ENCODE measurements at regions not wholly inside any gene's neighbourhood (a gene's known extent, or its start where the extent isn't known, plus 50 kb on each side); places are given as distances from the start of the nearest gene placed in this dataset.

- no peak overlapping the region for H3K4me3 ChIP-seq (ENCODE audit: low read depth, low read length)
- TF ChIP-seq CTCF (IDR thresholded peaks at IDR 0.05; ENCODE audit: low read depth, low read length, missing control alignments), result no peak
- no peak for DNase-seq
- in situ Hi-C loops (cut with HindIII; ENCODE audit: low pct_ligation_motif_present, low sequenced_read_pairs), result no loop called here
- H3K36me3 ChIP-seq (replicated peaks), result no peaks in the 10 kb centered on the region
- H3K27ac ChIP-seq, result no peak overlapping the region
- H3K27me3 ChIP-seq (replicated peaks), result no peaks in the 10 kb centered on the region
Measured at GRCh38 chr6:92762443-92763273, 656.7 kb downstream of the EPHA7 start.

- Histone ChIP-seq H3K27ac (no peak overlapping the region), H3K36me3 (replicated peaks) (no peaks in the 10 kb centered on the region), H3K4me3 (ENCODE audit: low read depth, low read length) (no peak overlapping the region), H3K27me3 (replicated peaks) (no peaks in the 10 kb centered on the region)
- in situ Hi-C loops (cut with HindIII; ENCODE audit: low pct_ligation_motif_present, low sequenced_read_pairs), result no loop called here
- TF ChIP-seq CTCF (IDR thresholded peaks at IDR 0.05; ENCODE audit: low read depth, low read length, missing control alignments), result no peak
- no peak for DNase-seq
Measured at GRCh38 chr6:92759178-92759577, 660.2 kb downstream of the EPHA7 start.

- no peaks in the 10 kb centered on the region for H3K27me3 ChIP-seq (replicated peaks)
- H3K36me3 ChIP-seq (replicated peaks), result no peaks in the 10 kb centered on the region
- TF ChIP-seq CTCF (IDR thresholded peaks at IDR 0.05; ENCODE audit: low read depth, low read length, missing control alignments), result no peak
- no peak overlapping the region for H3K4me3 ChIP-seq (ENCODE audit: low read depth, low read length)
- DNase-seq, result no peak
- no peak overlapping the region for H3K27ac ChIP-seq
- in situ Hi-C loops (cut with HindIII; ENCODE audit: low pct_ligation_motif_present, low sequenced_read_pairs), result no loop called here
Measured at GRCh38 chr6:92757925-92758324, 661.4 kb downstream of the EPHA7 start.

GRCh38 chr6:92756912-92757311 is 662.4 kb downstream of the EPHA7 start:
- H3K27me3 ChIP-seq (replicated peaks), result no peaks in the 10 kb centered on the region
- H3K4me3 ChIP-seq (ENCODE audit: low read depth, low read length), result no peak overlapping the region
- TF ChIP-seq CTCF (IDR thresholded peaks at IDR 0.05; ENCODE audit: low read depth, low read length, missing control alignments), result no peak
- in situ Hi-C loops (cut with HindIII; ENCODE audit: low pct_ligation_motif_present, low sequenced_read_pairs), result no loop called here
- H3K27ac ChIP-seq, result no peak overlapping the region
- no peak for DNase-seq
- H3K36me3 ChIP-seq (replicated peaks), result no peaks in the 10 kb centered on the region

GRCh38 chr6:92753956-92754355 is 665.4 kb downstream of the EPHA7 start:
- no peak overlapping the region for H3K27ac ChIP-seq
- in situ Hi-C loops (cut with HindIII; ENCODE audit: low pct_ligation_motif_present, low sequenced_read_pairs), result no loop called here
- TF ChIP-seq CTCF (IDR thresholded peaks at IDR 0.05; ENCODE audit: low read depth, low read length, missing control alignments), result no peak
- no peak for DNase-seq
- H3K27me3 ChIP-seq (replicated peaks), result no peaks in the 10 kb centered on the region
- H3K36me3 ChIP-seq (replicated peaks), result no peaks in the 10 kb centered on the region
- H3K4me3 ChIP-seq (ENCODE audit: low read depth, low read length), result no peak overlapping the region

GRCh38 chr6:92752114-92752513 is 667.2 kb downstream of the EPHA7 start:
- in situ Hi-C loops (cut with HindIII; ENCODE audit: low pct_ligation_motif_present, low sequenced_read_pairs), result no loop called here
- TF ChIP-seq CTCF (IDR thresholded peaks at IDR 0.05; ENCODE audit: low read depth, low read length, missing control alignments), result no peak

More at GRCh38 chr6:92752114-92752513, 667.2 kb downstream of the EPHA7 start:
- H3K27ac ChIP-seq, result no peak overlapping the region
- no peaks in the 10 kb centered on the region for H3K27me3 ChIP-seq (replicated peaks)
- no peak overlapping the region for H3K4me3 ChIP-seq (ENCODE audit: low read depth, low read length)
- no peak for DNase-seq
- H3K36me3 ChIP-seq (replicated peaks), result no peaks in the 10 kb centered on the region

Measured in brain microvascular endothelial cell (primary cell).